Kidney (tissue), 13 donors: ENCODE measurements at regions not wholly inside any gene's neighbourhood (a gene's known extent, or its start where the extent isn't known, plus 50 kb on each side); places are given as distances from the start of the nearest gene placed in this dataset.
A peak's percentile ranks its signal among the peaks of the same experiment; 100 is the strongest.

Experiments used
- DNase-seq, 5 donors: peaks; one replicate each; pipeline ENCODE4 v3.0.0-alpha.2; 2013 to 2020
- FAIRE-seq: peaks from 2 replicates; lab custom pipeline; 2012; peaks lifted over from hg19 to GRCh38; lab: Jason Lieb, UNC
- H3K27ac ChIP-seq, 2 donors: one replicate each; pipeline ENCODE4 v1.7.0; 2013; ENCODE audit warnings: low read depth in 2 of 2, low read length in 2 of 2, inconsistent platforms in 1 of 2
- H3K27me3 ChIP-seq: one replicate; pipeline ENCODE4 v1.7.1; 2013; ENCODE audit warnings: low read length, inconsistent platforms; ENCODE audit not compliant: control insufficient read depth, insufficient read depth
- H3K36me3 ChIP-seq, 3 donors: one replicate each; pipeline versions ENCODE4 v1.7.0 to v1.7.1; 2013; ENCODE audit warnings: low read length in 3 of 3, control low read depth in 1 of 3, inconsistent platforms in 1 of 3; ENCODE audit not compliant: insufficient read depth in 3 of 3, control insufficient read depth in 2 of 3
- H3K4me1 ChIP-seq, 3 donors: one replicate each; pipeline versions ENCODE4 v1.7.0 to v1.7.1; 2013; ENCODE audit warnings: low read length in 3 of 3, inconsistent platforms in 1 of 3, low read depth in 1 of 3; ENCODE audit not compliant: control insufficient read depth in 2 of 3, insufficient read depth in 2 of 3
- H3K4me3 ChIP-seq, 3 donors: one replicate each; pipeline versions ENCODE4 v1.7.0 to v1.8.1; 2013; ENCODE audit warnings: low read length in 3 of 3, control low read depth in 1 of 3, inconsistent platforms in 1 of 3
- H3K9ac ChIP-seq, 3 donors: one replicate each; pipeline versions ENCODE4 v1.7.0 to v1.7.1; 2013; ENCODE audit warnings: low read length in 3 of 3, control low read depth in 1 of 3, inconsistent platforms in 1 of 3
- H3K9me3 ChIP-seq, 3 donors: one replicate each; pipeline versions ENCODE4 v1.7.0 to v1.7.1; 2013; ENCODE audit warnings: low read length in 3 of 3, control low read depth in 1 of 3, inconsistent platforms in 1 of 3; ENCODE audit not compliant: control insufficient read depth in 2 of 3, insufficient read depth in 1 of 3
- intact Hi-C: fragments of 100-400 bp; cut with DNase I; formaldehyde crosslinking; loops from one replicate; pipeline ENCODE4 v1.11.1; 2022
- TF ChIP-seq, protein P1 (sequence below): IDR thresholded peaks from 3 replicates; pipeline ENCODE4 v1.5.1; 2012; ENCODE audit warnings: mild to moderate bottlenecking, moderate library complexity, borderline replicate concordance; ENCODE audit not compliant: insufficient read depth; ENCODE audit errors: extremely low read depth
- donor health status: control.
- donor health status: control.
- donor health status: control.
- donor health status: control.
- donor health status: control.
- donor health status: DM: yes; HTN: yes; CAD: no.
- donor health status: Normal renal cell carcinoma (clear cell type).

DNA sequence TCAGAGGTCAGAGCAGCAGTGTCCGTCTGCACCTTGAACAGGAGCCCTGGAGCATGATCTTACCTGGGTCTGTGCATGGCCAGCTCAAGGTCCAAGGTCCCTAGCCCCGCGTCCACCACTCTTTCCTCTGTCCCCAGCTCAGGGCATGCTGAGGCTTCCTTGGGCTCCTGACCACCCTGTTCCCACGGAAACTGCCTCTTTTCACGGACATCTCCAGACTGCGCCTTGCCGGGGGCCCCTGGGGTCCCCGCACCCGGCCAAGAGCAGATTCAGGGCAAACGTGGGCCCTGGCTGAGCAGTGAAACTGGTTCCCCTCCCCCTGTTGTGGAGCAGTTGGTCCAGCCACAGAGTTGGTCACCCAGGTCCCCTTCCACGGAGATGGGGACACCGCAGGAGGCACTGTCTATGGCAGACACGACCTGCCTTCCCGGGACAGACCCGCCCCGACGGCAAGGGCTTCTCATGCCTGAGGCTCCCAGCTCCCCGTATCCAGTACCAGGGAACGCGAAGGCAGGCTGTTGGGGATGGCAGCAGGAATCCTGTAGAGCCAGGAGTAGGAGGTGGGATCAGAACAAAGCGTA is 217.4 kb upstream of the PPP2R2D start:
- no peak overlapping the region for H3K4me3 ChIP-seq
- DNase-seq (peak in 1 of 5 donors; percentile 67), FAIRE-seq (no peak)
- H3K9ac ChIP-seq = no peak overlapping the region
- H3K27ac ChIP-seq = no peak overlapping the region
- no peaks in the 10 kb centered on the region for H3K4me1 ChIP-seq
- no peaks in the 10 kb centered on the region for H3K36me3 ChIP-seq
- peaks cover 0 to 2% (median 0%) of the 10 kb centered on the region in 3 donors for H3K9me3 ChIP-seq
- TF ChIP-seq, protein P1, sequence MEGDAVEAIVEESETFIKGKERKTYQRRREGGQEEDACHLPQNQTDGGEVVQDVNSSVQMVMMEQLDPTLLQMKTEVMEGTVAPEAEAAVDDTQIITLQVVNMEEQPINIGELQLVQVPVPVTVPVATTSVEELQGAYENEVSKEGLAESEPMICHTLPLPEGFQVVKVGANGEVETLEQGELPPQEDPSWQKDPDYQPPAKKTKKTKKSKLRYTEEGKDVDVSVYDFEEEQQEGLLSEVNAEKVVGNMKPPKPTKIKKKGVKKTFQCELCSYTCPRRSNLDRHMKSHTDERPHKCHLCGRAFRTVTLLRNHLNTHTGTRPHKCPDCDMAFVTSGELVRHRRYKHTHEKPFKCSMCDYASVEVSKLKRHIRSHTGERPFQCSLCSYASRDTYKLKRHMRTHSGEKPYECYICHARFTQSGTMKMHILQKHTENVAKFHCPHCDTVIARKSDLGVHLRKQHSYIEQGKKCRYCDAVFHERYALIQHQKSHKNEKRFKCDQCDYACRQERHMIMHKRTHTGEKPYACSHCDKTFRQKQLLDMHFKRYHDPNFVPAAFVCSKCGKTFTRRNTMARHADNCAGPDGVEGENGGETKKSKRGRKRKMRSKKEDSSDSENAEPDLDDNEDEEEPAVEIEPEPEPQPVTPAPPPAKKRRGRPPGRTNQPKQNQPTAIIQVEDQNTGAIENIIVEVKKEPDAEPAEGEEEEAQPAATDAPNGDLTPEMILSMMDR = no peak
- intact Hi-C loops = no loop called here
- H3K27me3 ChIP-seq = no peaks in the 10 kb centered on the region

DNA sequence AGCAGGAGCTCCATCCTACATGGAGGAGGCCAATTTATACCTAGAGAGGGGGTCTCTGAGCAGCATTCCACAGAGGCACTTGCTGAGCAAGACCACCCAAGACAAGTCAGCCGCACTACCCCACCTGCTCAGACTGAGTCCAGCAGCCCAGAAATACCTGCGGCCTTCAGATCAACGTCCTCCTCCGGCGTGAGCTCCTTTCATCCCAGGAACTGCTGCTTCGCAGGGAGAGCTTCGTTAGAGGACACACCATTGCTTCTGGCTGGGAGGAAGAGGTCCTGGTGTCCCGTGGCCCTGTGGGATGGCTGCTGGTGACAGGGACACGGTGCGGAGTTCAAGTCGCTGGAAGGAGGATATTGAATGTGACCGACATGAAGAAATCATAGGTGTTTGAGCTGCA is 216.9 kb upstream of the PPP2R2D start:
- no peak for FAIRE-seq

DNA sequence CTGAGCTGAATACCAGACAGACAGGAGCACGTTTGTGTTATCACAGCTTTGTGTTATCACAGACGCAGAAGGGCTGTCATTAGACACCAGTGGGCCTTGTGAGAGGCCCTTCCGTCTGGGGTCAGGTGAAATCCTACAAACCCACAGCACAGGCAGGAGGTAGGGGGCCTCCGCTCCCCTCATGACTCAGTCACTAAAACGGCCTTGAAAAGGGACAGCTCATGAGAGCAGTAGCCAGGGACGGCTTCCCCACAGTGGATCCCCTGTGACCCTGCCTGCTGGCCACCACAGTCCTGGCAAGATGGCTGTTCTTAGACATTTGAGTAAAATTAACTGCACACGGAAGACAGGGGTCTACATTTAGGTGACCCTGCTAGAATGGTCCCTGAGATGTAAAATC is 215.8 kb upstream of the PPP2R2D start:
- FAIRE-seq (no peak), DNase-seq (peak in 1 of 5 donors; percentile 52)
- Histone ChIP-seq H3K4me3 (no peak overlapping the region), H3K9ac (no peak overlapping the region), H3K27ac (no peak overlapping the region), H3K9me3 (peaks cover 0 to 2% (median 0%) of the 10 kb centered on the region in 3 donors), H3K36me3 (no peaks in the 10 kb centered on the region), H3K4me1 (no peaks in the 10 kb centered on the region), H3K27me3 (no peaks in the 10 kb centered on the region)
- intact Hi-C loops = no loop called here
- TF ChIP-seq, protein P1 = no peak

More for the DNA sequence above, 216.9 kb upstream of the PPP2R2D start:
- intact Hi-C loops = no loop called here
- Histone ChIP-seq H3K9ac (no peak overlapping the region), H3K9me3 (peaks cover 0 to 2% (median 0%) of the 10 kb centered on the region in 3 donors), H3K27ac (no peak overlapping the region), H3K4me1 (no peaks in the 10 kb centered on the region), H3K4me3 (no peak overlapping the region), H3K27me3 (no peaks in the 10 kb centered on the region), H3K36me3 (no peaks in the 10 kb centered on the region)
- TF ChIP-seq, protein P1 = no peak
- DNase-seq = peak in 1 of 5 donors; percentile 18

DNA sequence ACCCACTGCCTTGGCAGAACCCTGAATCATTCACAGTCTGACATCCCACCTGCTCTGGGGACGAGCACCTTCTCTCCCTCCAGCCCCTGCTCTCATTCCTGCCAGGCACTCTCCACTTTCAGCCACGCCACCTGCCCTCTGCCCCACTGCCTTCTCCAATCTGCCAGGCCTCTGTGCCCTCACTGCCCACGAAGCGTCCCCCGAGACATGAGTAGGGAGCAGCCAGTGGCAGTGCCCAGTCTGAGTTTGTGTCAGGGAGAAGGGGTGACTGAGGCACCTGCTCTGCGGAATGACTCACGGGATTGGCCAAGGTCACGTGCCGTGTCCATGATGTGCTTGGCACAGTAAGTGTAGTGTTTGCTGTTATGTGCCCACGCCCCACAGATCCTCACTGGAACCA is 215.2 kb upstream of the PPP2R2D start:
- DNase-seq (peak in 1 of 5 donors; percentile 49), FAIRE-seq (no peak)
- Histone ChIP-seq H3K9me3 (peaks cover 0 to 2% (median 0%) of the 10 kb centered on the region in 3 donors), H3K27me3 (no peaks in the 10 kb centered on the region), H3K27ac (no peak overlapping the region), H3K36me3 (no peaks in the 10 kb centered on the region), H3K4me1 (no peaks in the 10 kb centered on the region), H3K4me3 (no peak overlapping the region), H3K9ac (no peak overlapping the region)
- intact Hi-C loops = no loop called here
- TF ChIP-seq, protein P1 = no peak
